GDM1 (cell line): ENCODE measurements at regions not wholly inside any gene's neighbourhood (a gene's known extent, or its start where the extent isn't known, plus 50 kb on each side); places are given as distances from the start of the nearest gene placed in this dataset.
"Not testable (repeated sequence)": the region's sequence is repeated elsewhere in the genome, so short reads cannot be mapped to it uniquely, and the experiment has no call there.

Source experiments
- DNase-seq: peaks from one replicate; lab custom pipeline; 2025; lab: John Stamatoyannopoulos, UW

DNA sequence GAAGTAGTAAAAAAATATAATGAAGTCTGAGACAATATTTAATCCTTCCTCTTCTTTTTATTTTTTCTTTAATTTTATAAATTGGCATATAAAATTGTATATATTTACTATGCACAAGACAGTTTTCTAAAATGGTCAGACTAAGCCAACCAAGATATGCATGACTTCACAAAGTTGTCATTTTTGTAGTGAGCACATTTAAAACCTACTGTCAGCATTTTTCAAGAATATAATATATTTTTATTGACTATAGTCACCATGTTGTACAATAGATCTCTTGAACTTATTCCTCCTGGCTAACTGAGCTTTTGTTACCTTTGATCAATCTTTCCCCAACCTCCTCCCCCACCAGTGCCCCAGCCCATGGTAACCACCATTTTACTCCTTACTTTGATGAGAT lies 129.2 kb downstream of the ATP6V1G3 start:
- DNase-seq: no peak

GRCh38 chr1:198408716-198409115 lies 131.8 kb downstream of the ATP6V1G3 start:
- no peak for DNase-seq

GRCh38 chr1:198404632-198405031 lies 135.8 kb downstream of the ATP6V1G3 start:
- not testable (repeated sequence) for DNase-seq

DNA sequence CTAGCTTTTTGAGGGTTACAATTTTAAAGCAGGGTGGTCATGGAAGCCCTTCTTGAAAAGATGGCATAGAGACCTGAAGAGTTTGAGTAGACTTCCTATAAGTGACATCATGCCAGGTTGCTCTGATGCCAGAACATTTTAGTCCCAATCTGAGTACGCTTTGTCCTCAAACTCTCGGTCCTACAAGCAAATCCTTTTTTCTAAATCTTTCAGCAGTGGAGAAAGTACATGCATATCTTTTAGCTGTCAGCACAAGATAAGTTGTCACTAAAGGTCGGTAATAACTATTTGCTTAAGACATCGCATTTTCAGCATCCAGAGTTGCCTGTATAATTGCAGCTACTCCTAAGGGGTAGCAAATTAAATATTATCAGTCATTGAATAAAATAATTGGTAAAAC lies 140.4 kb downstream of the ATP6V1G3 start:
- DNase-seq: no peak

GRCh38 chr1:198399452-198399851 lies 141.0 kb downstream of the ATP6V1G3 start:
- no peak for DNase-seq

GRCh38 chr1:198397208-198397808 lies 143.2 kb downstream of the ATP6V1G3 start:
- DNase-seq: no peak

GRCh38 chr1:198391393-198392020 lies 149.0 kb downstream of the ATP6V1G3 start:
- DNase-seq: no peak

DNA sequence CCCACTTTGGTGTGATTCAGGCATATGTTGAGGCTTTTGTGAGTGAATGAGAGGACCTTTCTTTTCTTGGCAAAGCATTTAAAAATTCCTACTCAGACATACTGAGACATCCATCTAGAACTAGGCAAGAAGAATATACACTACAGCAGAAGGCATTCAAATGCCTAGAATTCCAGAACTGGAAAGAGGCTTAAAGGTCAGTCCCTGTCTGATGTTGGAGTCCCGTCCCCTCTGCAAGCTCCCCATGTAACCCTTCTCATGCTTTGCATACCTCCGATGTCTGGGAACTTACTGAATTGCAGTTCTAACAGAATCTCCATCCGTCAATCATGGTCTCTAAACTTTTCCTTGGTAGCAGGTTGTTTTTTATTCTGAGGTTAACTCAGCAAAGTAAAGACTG lies 152.9 kb downstream of the ATP6V1G3 start:
- no peak for DNase-seq

DNA sequence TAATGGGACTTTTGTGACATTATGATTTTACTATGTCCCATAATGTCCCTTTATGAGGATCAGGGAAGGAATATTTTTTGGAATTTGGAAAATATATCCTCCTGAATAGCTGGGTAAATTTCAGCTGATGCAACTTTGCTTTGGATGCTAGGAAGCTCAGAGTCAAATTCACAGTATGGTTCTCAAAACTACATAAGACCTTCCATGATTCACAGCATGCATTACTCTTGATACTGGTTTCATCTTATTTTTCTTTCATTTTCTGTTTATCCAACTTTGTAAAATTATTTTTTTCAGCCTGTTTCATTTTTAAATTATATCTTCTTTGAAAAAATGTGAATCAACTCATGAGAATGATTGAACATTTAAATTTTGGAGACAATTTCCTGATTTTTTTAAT lies 160.2 kb downstream of the ATP6V1G3 start:
- no peak for DNase-seq

GRCh38 chr1:198377702-198378101 lies 162.8 kb downstream of the ATP6V1G3 start:
- no peak for DNase-seq

GRCh38 chr1:198374288-198374687 lies 166.2 kb downstream of the ATP6V1G3 start:
- no peak for DNase-seq

GRCh38 chr1:198373376-198373775 lies 167.1 kb downstream of the ATP6V1G3 start:
- no peak for DNase-seq
